IPS-18c (cell line): ENCODE measurements at regions not wholly inside any gene's neighbourhood (a gene's known extent, or its start where the extent isn't known, plus 50 kb on each side); places are given as distances from the start of the nearest gene placed in this dataset.

Experiments
- H3K4me3 ChIP-seq: 2 replicates; pipeline ENCODE4 v1.7.0; 2013; ENCODE audit warnings: low read depth, mild to moderate bottlenecking, low read length, moderate library complexity; ENCODE audit not compliant: insufficient read depth
- H3K9me3 ChIP-seq: one replicate; pipeline ENCODE4 v1.6.1; 2013; ENCODE audit warnings: mild to moderate bottlenecking, low read length, moderate library complexity; ENCODE audit not compliant: control insufficient read depth, insufficient read depth

DNA sequence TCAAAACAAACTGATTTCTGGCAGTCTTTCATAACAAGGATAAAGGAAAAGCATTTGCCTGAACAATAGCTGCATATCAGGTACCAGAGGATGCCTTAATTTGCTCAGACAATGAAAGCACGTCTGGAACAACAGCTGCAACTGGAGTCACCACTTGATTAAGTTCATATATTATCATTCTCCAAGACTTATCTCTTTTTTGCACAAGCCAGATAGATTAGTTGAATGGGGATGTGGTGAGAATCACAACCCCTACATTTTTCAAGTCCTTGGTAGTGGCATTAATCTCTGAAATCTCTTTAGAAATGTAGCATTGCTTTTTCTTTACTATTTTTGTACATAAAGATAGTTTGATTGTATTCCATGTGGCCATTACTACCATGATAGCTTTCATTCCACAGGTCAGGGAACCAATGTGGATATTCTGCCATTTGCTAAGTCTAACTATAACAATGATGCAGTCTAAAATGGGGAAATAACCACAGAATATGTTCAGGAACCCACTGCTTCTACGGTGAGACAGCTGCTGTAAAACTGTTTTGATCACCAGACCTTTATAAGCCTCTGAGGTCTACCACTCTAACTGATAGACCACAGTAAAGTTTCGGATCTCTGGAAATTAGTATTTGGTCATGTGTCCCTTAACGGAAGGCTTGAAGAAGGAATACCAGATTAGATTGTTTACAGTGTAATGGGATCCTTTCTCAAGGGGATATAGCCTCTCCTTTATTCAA is 1176.2 kb downstream of the DNAJB9 start:
- Histone ChIP-seq H3K4me3 (no peak overlapping the region), H3K9me3 (no peaks in the 10 kb centered on the region)

DNA sequence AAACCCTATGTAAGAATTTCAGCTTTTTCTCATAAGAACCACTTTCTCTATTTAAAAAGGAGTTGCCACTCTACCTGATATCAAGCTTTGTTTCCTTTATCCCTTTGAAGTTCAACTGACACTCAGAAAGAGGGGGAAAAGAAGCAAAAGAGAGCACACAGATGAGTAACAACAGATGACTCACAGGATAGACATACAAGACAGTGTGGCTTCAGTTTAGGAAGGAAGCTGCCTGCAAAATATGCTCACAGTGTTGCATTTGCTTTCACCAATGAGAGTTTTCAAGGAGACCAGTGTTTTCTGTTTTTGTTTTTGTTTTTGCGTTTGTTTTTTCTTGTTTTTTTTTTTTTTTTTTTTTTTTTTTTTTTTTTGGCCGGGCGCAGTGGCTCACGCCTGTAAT is 1181.6 kb downstream of the DNAJB9 start:
- Histone ChIP-seq H3K4me3 (no peak overlapping the region), H3K9me3 (no peaks in the 10 kb centered on the region)

DNA sequence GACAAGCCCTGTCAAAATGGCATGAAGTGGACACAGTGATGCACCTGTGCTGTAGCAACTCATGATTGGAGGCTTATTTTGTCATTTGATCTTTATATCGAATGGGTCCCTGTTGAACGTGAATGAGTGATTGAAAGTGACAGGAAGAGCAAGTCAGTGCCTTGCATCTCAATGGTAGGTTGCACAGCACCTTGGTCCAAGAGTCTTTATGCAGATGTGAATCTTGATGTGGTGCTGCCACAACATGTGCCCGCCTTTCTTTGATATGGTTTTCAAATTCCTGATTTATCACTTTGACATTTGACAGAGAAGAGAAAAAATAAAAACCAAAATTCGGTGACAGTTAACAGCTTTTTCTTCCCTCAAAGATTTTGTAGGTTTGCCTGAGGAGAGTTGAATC is 1182.4 kb downstream of the DNAJB9 start:
- H3K4me3 ChIP-seq = no peak overlapping the region

DNA sequence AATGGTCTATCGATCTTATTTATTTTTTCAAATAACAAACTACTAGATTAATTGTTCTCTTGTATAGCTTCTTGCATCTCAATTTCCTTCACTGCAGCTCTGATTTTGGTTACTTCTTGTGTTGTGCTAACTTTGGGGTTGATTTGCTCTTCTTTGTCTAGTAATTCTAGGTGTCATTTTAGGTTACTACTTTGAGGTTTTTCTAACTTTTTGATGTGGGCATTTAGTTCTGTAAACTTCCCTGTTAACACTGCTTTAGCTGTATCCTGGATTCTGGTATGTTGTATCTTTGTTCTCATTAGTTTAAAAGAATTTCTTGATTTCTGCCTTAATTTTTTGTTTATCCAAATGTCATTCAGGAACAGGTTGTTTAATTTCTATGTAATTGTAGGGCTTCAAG is 1188.0 kb downstream of the DNAJB9 start:
- no peak overlapping the region for H3K4me3 ChIP-seq
- no peaks in the 10 kb centered on the region for H3K9me3 ChIP-seq

More for the DNA sequence above, 1182.4 kb downstream of the DNAJB9 start:
- no peaks in the 10 kb centered on the region for H3K9me3 ChIP-seq

DNA sequence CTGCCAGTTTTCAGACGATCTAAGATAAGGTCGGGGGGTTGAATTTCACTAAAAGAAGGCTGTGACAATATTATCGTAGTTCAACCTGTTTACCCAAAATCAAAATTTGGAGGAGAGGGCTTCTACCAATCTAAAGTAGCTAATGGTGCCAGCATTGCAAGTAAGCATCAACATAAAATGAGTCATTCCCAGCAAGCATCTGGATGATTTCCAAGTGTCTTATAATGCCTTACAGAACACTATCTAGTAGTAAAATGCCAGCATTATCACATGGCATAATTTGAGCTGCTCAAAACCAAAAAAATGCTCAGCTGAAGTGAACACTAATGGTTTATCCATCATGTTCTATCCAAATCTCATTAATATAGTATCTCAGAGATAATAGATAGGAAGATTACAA is 1193.9 kb downstream of the DNAJB9 start:
- H3K9me3 ChIP-seq = no peaks in the 10 kb centered on the region
- no peak overlapping the region for H3K4me3 ChIP-seq

DNA sequence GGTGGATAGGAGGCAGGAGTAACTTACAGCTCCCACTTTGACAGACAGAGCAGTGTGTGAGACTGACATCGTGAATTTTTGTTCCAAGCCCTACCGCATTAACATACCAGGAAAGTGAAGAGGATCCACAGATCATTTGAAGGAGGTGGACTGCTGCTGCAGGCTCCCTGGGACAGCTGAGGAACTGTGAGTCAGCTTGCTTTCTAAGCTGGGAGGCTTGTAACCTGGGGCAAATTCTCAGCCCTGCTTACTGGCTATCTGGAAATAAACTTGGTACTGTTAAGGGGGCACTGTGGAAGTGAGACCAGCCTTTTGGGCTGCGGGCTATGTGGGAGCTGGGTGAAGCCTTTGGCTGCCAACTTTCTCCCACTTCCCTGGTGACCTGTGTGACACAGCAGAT is 1202.5 kb downstream of the DNAJB9 start:
- Histone ChIP-seq H3K4me3 (no peak overlapping the region), H3K9me3 (no peaks in the 10 kb centered on the region)

DNA sequence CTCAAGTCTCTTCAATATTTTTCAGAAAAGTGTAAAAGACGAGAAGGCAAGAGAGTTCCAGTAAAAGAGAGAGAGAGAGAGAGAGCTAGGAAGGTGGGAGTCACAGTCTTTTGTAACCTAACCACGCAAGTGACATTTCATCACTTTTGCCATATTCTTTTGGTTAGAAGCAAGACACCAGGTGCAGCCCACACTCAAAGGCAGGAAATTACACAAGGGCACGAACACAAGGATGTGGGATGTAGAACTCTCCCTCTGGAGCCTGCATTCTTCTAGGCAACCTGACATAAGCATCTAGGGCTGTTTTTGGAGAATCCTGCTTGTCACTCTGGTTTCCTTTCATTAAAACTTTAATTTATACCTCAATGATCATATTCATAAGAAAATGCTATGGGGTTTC is 1213.1 kb downstream of the DNAJB9 start:
- Histone ChIP-seq H3K4me3 (no peak overlapping the region), H3K9me3 (no peaks in the 10 kb centered on the region)

DNA sequence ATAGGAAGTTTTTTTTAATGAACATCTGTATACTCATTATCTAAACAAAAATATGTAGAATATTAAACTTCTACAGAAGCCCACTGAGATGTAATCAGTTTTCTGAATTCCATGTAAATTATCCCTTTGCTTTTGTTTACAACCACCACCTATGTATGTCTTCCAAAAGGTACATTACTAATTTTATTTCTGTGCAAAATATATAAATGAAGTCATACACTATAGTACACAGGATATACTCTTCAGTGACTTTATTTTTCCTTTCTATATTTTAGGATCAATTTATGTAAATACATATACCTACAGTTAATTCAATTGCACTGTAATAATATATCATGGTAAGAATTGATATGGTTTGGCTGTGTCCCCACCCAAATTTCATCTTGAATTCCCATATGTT is 1236.9 kb downstream of the DNAJB9 start:
- Histone ChIP-seq H3K9me3 (no peaks in the 10 kb centered on the region), H3K4me3 (no peak overlapping the region)

DNA sequence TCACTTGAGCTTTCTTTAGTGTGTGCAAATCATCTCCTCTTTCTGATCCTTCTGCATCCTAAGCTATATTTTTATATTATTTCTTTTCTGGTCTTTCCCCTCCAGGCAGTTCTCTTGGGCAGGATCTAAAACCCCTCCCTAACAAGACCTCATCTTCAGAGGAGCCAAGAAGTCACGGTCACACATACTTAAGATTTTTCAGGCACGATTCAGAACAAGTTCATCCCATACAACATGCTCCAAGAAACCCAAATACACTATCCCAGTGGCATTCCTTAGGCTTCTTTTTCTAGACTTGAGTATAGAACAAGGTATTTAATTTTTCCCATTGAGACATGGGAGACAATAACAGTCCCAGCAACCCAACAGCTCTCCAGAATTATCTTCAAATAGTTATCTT is 1251.5 kb downstream of the DNAJB9 start:
- no peaks in the 10 kb centered on the region for H3K9me3 ChIP-seq
- no peak overlapping the region for H3K4me3 ChIP-seq

DNA sequence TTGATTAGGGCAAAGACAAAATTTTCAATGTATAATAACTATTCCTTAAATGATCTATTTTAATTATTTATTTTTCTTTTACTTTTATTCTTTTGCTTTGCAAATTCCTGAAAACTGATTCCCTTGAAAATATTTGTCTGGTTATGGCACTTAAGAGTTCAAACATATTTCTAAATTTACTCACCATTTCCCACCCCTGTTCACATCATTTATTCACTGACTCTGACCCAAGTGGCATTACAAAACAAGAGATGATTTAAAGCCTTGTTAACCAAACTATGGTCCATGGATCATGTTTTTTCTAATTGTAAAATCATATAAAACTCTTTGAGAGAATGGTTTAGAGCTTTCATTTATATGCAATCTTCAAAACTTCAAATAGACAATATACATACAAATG is 1256.1 kb upstream of the LRRN3 start:
- no peaks in the 10 kb centered on the region for H3K9me3 ChIP-seq
- no peak overlapping the region for H3K4me3 ChIP-seq

DNA sequence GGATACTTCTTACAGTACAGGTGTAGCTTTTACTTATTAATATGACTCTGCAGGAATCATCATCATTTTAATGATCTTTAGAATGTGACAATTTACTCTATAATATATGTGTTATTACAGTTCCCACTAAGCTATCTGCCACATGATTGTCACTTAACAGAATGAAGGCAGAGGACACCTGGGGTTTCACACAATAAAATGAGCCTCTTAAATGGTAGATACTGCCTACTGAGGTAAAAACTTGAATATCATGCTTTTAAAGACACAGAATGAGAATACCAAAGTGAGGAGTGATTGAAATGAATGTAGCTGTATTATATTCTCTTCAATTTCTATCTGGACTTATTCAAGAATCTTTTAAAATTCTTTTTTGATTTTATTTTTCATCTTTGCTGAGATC is 1255.3 kb upstream of the LRRN3 start:
- no peak overlapping the region for H3K4me3 ChIP-seq
- H3K9me3 ChIP-seq = no peaks in the 10 kb centered on the region

DNA sequence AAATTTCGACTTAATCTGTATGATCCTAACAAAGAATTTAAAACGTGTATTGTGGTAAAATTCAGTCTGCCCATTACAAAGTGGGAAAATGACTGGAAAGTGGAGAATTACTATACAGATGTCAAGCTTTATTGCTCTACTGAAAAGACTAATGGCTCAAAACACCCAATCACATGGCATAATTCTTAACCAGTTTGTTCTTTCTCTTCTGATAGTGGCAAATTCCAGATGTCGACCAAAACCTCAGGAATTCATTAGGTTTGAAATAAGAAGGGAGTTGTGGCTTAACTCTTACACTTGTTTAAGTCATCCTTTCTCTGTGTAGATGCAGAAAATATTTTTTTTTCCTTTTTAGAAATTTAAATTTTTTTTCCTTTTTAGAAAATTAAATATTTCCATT is 1254.9 kb upstream of the LRRN3 start:
- Histone ChIP-seq H3K9me3 (no peaks in the 10 kb centered on the region), H3K4me3 (no peak overlapping the region)

DNA sequence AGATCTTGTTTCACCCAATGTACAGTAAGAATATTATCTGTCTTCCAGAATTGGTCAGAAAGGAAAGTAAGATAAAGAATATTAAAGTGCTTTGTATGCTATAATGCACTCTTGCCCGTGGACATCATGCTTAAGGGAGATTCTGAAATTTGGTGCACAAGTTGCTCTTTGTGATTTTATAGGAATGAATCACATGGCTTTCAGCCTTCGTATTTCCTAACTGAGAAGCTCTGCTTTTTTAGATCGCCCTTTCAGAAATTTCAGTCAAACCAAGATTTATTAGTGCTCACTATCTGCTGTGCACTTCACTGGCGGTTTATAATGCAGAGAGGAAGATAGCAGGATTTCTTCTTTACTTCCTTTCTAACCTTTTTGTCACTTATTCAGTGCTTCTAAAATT is 1248.5 kb upstream of the LRRN3 start:
- Histone ChIP-seq H3K9me3 (no peaks in the 10 kb centered on the region), H3K4me3 (no peak overlapping the region)

DNA sequence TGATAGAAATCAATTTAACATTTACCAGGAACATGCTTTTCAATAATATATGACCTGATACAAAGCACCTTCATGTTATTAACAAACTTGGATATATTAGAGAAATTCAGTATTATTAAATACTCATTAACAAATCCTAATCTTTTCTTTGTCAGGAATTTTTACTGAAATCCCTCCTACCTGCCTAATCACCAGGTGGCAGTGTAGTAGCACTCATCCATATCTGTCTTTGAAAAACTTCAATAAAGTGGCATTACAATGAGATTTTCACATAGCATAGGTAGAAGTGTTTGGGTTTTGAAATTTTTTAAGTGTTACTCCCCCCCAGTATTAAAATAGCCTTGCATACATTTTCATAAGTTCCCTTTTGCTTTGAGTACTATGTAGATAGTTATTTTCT is 1246.6 kb upstream of the LRRN3 start:
- Histone ChIP-seq H3K9me3 (no peaks in the 10 kb centered on the region), H3K4me3 (no peak overlapping the region)

DNA sequence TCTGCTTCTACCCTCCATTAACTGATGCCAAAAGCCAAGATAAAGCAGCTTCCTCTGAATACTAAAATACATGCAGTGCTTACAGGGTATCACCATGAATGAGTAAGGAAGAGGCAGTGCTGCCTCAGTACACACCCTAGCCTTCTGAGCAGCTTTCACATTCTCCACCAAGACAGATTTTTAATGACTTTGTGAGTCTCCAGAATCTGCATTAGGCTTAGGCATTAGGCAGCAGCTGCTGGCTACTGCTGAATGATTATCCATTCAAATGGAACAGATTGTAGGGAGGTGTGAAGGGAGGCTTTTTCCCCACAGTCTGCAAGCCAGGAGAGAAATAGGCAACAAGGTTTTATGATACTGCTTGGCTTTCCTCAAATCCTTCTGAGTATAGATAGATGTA is 1226.7 kb upstream of the LRRN3 start:
- H3K9me3 ChIP-seq = no peaks in the 10 kb centered on the region
- H3K4me3 ChIP-seq = no peak overlapping the region

DNA sequence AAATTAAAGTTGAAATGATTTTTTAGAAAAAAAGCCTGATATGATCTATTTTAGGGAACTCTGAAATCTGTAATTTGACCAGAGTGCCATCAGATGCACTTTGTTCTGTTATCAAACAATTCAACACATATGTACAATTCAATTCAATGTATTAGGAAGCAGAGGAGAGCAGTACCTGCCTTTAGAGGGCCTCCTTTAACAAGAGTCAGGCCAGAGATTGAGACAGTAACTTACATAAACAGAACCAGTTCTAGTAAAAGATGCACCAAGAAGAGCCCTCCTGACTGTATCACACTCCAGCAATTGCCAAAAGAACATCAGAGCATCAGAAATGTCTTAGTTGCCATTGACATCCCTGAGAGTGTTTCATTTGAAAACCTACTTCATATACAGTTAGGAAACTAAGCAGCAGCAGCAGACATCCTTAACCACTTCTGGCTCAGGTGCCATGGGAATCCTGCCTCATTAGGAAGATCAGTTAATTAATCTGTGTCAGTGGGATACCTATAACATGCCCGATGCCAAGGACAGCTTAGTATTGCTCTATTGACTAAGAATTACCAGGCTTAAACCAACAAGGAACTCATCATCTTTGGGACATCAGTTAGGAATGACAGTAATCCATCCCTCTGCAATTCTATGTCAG is 1222.6 kb upstream of the LRRN3 start:
- Histone ChIP-seq H3K9me3 (no peaks in the 10 kb centered on the region), H3K4me3 (no peak overlapping the region)

DNA sequence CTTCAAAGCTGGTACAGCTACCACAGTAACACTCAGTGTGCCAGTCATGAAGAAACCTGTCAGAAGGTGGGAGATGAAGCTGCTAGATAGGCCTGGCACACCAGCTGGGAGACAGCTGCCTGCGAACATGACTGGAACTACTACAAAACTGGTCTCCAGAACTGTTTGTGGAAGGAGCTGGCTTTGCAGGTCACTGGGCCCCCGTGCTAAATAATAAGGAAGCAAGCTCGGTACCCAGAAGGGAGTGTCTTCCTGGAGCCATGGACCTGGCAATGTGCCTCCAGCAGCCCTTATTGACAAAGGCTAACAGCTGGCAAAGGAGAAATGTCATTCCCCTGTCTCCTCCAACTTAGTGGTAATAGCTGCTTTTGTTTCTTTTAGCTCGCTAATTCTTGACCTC is 1217.6 kb upstream of the LRRN3 start:
- H3K9me3 ChIP-seq = no peaks in the 10 kb centered on the region

DNA sequence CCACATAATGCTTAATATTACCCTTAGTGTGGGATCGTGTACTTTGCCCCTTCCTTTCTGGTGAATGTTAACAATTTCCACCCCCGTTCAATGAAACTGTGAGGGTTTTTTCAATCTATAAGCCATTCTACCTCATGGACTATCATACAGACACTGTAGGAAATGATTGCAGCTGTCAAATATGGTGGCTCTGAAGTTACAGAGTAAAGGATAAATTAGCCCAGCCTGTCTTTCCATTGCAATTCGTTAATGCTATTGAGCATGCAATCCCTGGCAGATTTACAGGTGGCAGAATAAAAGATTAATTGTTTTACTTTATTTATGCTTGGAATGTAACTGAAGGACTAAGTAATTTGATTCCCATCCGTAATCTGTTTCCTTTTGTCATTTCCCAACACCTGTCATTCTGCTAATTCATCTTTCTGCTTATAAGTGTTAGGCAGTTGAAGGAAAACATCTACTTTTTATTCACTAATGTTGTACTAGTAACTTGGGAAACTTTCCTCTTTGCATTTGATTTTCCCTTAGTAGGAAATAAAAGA is 1211.6 kb upstream of the LRRN3 start:
- no peak overlapping the region for H3K4me3 ChIP-seq

More for the DNA sequence above, 1217.6 kb upstream of the LRRN3 start:
- H3K4me3 ChIP-seq = no peak overlapping the region

More for the DNA sequence above, 1211.6 kb upstream of the LRRN3 start:
- H3K9me3 ChIP-seq = no peaks in the 10 kb centered on the region
